Gastrocnemius medialis (tissue), 4 donors: ENCODE measurements at regions not wholly inside any gene's neighbourhood (a gene's known extent, or its start where the extent isn't known, plus 50 kb on each side); places are given as distances from the start of the nearest gene placed in this dataset.

Experiments used
- ATAC-seq, 2 donors: fragments of 150-250 bp; one replicate each; pipeline ENCODE4 v1.9.1; 2016
- DNase-seq, 2 donors: peaks; one replicate each; pipeline ENCODE4 v3.0.0-alpha.2; 2019
- H3K27ac ChIP-seq, 4 donors: fragments of 200-600 bp; sonication (generic); 1 replicate in 1 of 4; 2 replicates in 3 of 4; pipeline ENCODE4 v1.5.1; 2016 to 2018; ENCODE audit warnings: mild to moderate bottlenecking in 2 of 4, moderate library complexity in 1 of 4
- H3K27me3 ChIP-seq, 3 donors: fragments of 200-600 bp; sonication (generic) in 2 of 3; 1 replicate in 1 of 3; 2 replicates in 2 of 3; pipeline versions ENCODE4 v1.5.1 to v1.6.0; 2016 to 2019; ENCODE audit warnings: mild to moderate bottlenecking in 1 of 3, moderate library complexity in 1 of 3
- H3K36me3 ChIP-seq, 2 donors: fragments of 200-600 bp; sonication (generic) in 1 of 2; one replicate each; pipeline ENCODE4 v1.5.1; 2017 to 2018
- H3K4me1 ChIP-seq, 2 donors: fragments of 200-600 bp; sonication (generic) in 1 of 2; one replicate each; pipeline ENCODE4 v1.5.1; 2016 to 2017; ENCODE audit warnings: mild to moderate bottlenecking in 2 of 2
- H3K4me3 ChIP-seq, 4 donors: fragments of 200-600 bp; sonication (generic) in 3 of 4; 1 replicate in 1 of 4; 2 replicates in 3 of 4; pipeline ENCODE4 v1.5.1; 2016 to 2019; ENCODE audit warnings: mild to moderate bottlenecking in 2 of 4
- H3K9me3 ChIP-seq, 3 donors: fragments of 200-600 bp; sonication (generic) in 2 of 3; 1 replicate in 1 of 3; 2 replicates in 2 of 3; pipeline ENCODE4 v1.5.1; 2016 to 2019
- CTCF ChIP-seq, 5 experiments: fragments of 450-650 bp in 3 of 5; fragments of 200-600 bp in 2 of 5; sonication (generic) in 2 of 5; IDR thresholded peaks in 4 of 5; conservative IDR thresholded peaks in 1 of 5; 1 replicate in 4 of 5; 2 replicates in 1 of 5; pipeline ENCODE4 v1.5.1; 2016 to 2019; ENCODE audit warnings: antibody characterized with exemption in 5 of 5, mild to moderate bottlenecking in 3 of 5, moderate library complexity in 3 of 5
- POLR2A ChIP-seq, 2 donors: fragments of 450-650 bp; IDR thresholded peaks; one replicate each; pipeline ENCODE4 v1.6.1; 2017; ENCODE audit warnings: antibody characterized with exemption in 2 of 2, mild to moderate bottlenecking in 2 of 2, moderate library complexity in 2 of 2
- in situ Hi-C, 4 donors: fragments of 200-750 bp; cut with MboI; loops; one replicate each; pipeline versions ENCODE4 v1.15.0 to v1.8.0; 2017; ENCODE audit warnings: low sequenced_read_pairs in 4 of 4
- intact Hi-C: fragments of 100-400 bp; cut with DNase I; formaldehyde crosslinking; loops from one replicate; pipeline ENCODE4 v1.15.1; 2023; ENCODE audit warnings: low total_unique reads

- H3K27ac ChIP-seq, result no peak overlapping the region
- H3K27me3 ChIP-seq, result peaks cover 0 to 8% (median 2%) of the 10 kb centered on the region in 3 donors
- ATAC-seq (no peak), DNase-seq (no peak)
- in situ Hi-C loops, result no loop called here
- H3K9me3 ChIP-seq, result no peaks in the 10 kb centered on the region
- no peaks in the 10 kb centered on the region for H3K4me1 ChIP-seq
- intact Hi-C loops, result no loop called here
- TF ChIP-seq CTCF (IDR thresholded peaks at IDR 0.05 in 4 of 5, conservative IDR thresholded peaks at IDR 0.05 in 1 of 5) (no peak), POLR2A (IDR thresholded peaks at IDR 0.05) (no peak)
- no peaks in the 10 kb centered on the region for H3K36me3 ChIP-seq
- H3K4me3 ChIP-seq, result no peak overlapping the region
Observed at GRCh38 chr16:73544826-73545225, 496.9 kb upstream of the ZFHX3 start.

- H3K4me3 ChIP-seq, result no peak overlapping the region
- H3K27ac ChIP-seq, result no peak overlapping the region
- H3K27me3 ChIP-seq, result peaks cover 0 to 8% (median 2%) of the 10 kb centered on the region in 3 donors
- no peak for ATAC-seq
- no peaks in the 10 kb centered on the region for H3K9me3 ChIP-seq
- no peak for TF ChIP-seq POLR2A (IDR thresholded peaks at IDR 0.05)
- intact Hi-C loops, result no loop called here
- in situ Hi-C loops, result no loop called here
- no peaks in the 10 kb centered on the region for H3K4me1 ChIP-seq
- DNase-seq, result no peak
- H3K36me3 ChIP-seq, result no peaks in the 10 kb centered on the region
Observed at GRCh38 chr16:73543970-73544599, 496.2 kb upstream of the ZFHX3 start.

- ATAC-seq (no peak), DNase-seq (no peak)
- in situ Hi-C loops (no loop called here), intact Hi-C loops (no loop called here)
- Histone ChIP-seq H3K4me1 (no peaks in the 10 kb centered on the region), H3K27me3 (peaks cover 0 to 8% (median 2%) of the 10 kb centered on the region in 3 donors), H3K4me3 (no peak overlapping the region), H3K27ac (no peak overlapping the region), H3K36me3 (no peaks in the 10 kb centered on the region), H3K9me3 (no peaks in the 10 kb centered on the region)
- TF ChIP-seq CTCF (IDR thresholded peaks at IDR 0.05 in 4 of 5, conservative IDR thresholded peaks at IDR 0.05 in 1 of 5) (no peak), POLR2A (IDR thresholded peaks at IDR 0.05) (no peak)
Observed at GRCh38 chr16:73543331-73543969, 495.5 kb upstream of the ZFHX3 start.

GRCh38 chr16:73542885-73543284, 495.0 kb upstream of the ZFHX3 start:
- H3K27me3 ChIP-seq, result peaks cover 0 to 8% (median 2%) of the 10 kb centered on the region in 3 donors
- no peak for TF ChIP-seq POLR2A (IDR thresholded peaks at IDR 0.05)
- no peak for TF ChIP-seq CTCF (IDR thresholded peaks at IDR 0.05 in 4 of 5, conservative IDR thresholded peaks at IDR 0.05 in 1 of 5)
- in situ Hi-C loops (no loop called here), intact Hi-C loops (no loop called here)
- H3K9me3 ChIP-seq, result no peaks in the 10 kb centered on the region
- no peak for ATAC-seq
- DNase-seq, result no peak
- no peaks in the 10 kb centered on the region for H3K4me1 ChIP-seq
- no peak overlapping the region for H3K27ac ChIP-seq
- H3K4me3 ChIP-seq, result no peak overlapping the region
- H3K36me3 ChIP-seq, result no peaks in the 10 kb centered on the region

- in situ Hi-C loops, result no loop called here
Observed at GRCh38 chr16:73537921-73538320, 490.0 kb upstream of the ZFHX3 start.

More at GRCh38 chr16:73537921-73538320, 490.0 kb upstream of the ZFHX3 start:
- DNase-seq (no peak), ATAC-seq (no peak)
- no peaks in the 10 kb centered on the region for H3K4me1 ChIP-seq
- H3K27ac ChIP-seq, result no peak overlapping the region
- no peak overlapping the region for H3K4me3 ChIP-seq
- no peaks in the 10 kb centered on the region for H3K36me3 ChIP-seq
- H3K27me3 ChIP-seq, result no peaks in the 10 kb centered on the region
- TF ChIP-seq CTCF (IDR thresholded peaks at IDR 0.05 in 4 of 5, conservative IDR thresholded peaks at IDR 0.05 in 1 of 5) (no peak), POLR2A (IDR thresholded peaks at IDR 0.05) (no peak)
- no peaks in the 10 kb centered on the region for H3K9me3 ChIP-seq
- intact Hi-C loops, result no loop called here
